ENCODE measurements at regions not wholly inside any gene's neighbourhood (a gene's known extent, or its start where the extent isn't known, plus 50 kb on each side); places are given as distances from the start of the nearest gene placed in this dataset.
"Not testable (repeated sequence)": the region's sequence is repeated elsewhere in the genome, so short reads cannot be mapped to it uniquely, and the experiment has no call there.

- DNase-seq: no peak
These were observed 143.3 kb downstream of the KCNRG start for GRCh38 chr13:50158385-50159165.

DNA sequence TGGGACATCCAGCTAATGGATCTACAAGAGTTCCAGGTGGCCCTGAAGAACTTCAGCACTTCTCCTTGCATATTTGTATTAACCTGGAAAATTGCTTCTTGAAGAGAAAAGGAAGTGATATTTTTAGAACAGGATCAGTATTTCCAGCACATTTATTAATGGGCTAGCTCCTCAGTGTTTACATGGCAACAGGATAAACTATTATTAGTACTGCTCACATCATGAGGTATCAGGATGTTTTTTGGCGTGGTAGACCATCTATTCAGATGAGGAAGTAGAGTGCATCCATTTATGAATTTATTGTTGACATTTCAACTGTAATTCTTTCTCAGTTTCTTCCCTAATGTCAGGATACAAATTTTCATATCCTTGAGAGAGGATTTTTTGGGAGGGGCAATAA lies 144.4 kb downstream of the KCNRG start:
- DNase-seq: no peak

GRCh38 chr13:50161052-50161451 lies 145.8 kb downstream of the KCNRG start:
- no peak for DNase-seq

- no peak for DNase-seq
These were observed 146.8 kb downstream of the KCNRG start for GRCh38 chr13:50162001-50162400.

GRCh38 chr13:50162567-50162966 lies 147.3 kb downstream of the KCNRG start:
- DNase-seq: no peak

DNA sequence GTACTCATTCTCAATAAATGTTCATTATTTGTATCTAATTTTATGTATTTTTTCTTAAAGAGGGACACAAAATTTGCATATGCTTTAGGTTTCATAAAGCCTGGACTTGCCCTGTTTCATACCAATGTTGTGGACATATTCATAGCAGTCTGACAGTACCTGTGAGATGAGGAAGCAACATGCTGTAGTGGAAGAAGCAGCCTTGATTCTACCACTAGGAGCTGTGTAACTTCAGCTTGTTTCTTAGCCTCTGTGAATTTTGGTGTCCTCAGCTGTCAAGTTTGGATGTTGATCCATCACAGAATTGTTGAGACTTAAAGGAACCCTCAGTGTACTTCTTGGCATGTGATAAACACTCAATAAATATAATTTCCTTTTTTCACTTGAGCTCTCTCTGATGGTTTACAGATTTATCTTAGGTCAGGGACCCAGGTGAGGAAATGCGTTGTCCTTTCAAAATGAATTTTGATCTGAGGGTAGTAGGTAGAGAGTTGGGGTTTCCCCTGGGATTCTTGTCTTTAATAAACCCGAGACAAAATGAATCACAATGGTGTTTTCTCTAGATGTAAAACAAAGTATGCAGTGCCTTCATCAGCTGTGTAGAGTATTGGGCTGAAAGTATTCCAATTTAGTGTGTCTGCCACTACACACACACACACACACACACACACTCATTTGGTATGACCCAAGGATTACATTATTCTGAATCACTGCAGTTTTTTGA lies 152.1 kb downstream of the KCNRG start:
- no peak for DNase-seq

GRCh38 chr13:50167967-50168366 lies 152.7 kb downstream of the KCNRG start:
- DNase-seq: no peak

- no peak for DNase-seq
These were observed 153.5 kb downstream of the KCNRG start for GRCh38 chr13:50168786-50169185.

- no peak for DNase-seq
These were observed 155.3 kb downstream of the KCNRG start for GRCh38 chr13:50170447-50171037.

GRCh38 chr13:50171590-50172282 lies 156.5 kb downstream of the KCNRG start:
- no peak for DNase-seq

DNA sequence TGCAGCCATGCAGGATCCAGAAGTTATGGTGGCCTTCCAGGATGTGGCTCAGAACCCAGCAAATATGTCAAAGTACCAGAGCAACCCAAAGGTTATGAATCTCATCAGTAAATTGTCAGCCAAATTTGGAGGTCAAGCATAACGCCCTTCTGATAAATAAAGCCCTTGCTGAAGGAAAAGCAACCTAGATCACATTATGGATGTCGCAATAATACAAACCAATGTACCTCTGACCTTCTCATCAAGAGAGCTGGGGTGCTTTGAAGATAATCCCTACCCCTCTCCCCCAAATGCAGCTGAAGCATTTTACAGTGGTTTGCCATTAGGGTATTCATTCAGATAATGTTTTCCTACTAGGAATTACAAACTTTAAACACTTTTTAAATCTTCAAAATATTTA lies 157.8 kb downstream of the KCNRG start:
- not testable (repeated sequence) for DNase-seq

- DNase-seq: no peak
These were observed 159.4 kb downstream of the KCNRG start for GRCh38 chr13:50174630-50175029.

DNA sequence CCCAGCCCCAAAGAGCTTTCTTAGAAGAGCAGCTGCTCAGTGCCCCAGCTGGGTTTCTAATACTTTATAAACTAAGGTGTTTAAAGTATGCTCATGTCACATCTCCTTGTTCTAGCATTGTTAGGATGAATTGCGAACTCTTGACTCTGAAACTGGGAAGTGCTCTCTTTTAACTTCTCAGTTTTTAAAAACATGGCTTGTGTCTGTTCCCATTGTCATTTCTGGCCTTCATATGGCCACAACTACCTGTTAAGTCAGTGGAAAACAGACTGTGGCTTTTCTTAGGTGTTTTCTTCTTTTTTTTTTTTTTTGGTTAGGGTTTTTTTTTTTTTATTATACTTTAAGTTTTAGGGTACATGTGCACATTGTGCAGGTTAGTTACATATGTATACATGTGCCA lies 164.7 kb downstream of the KCNRG start:
- no peak for DNase-seq

DNA sequence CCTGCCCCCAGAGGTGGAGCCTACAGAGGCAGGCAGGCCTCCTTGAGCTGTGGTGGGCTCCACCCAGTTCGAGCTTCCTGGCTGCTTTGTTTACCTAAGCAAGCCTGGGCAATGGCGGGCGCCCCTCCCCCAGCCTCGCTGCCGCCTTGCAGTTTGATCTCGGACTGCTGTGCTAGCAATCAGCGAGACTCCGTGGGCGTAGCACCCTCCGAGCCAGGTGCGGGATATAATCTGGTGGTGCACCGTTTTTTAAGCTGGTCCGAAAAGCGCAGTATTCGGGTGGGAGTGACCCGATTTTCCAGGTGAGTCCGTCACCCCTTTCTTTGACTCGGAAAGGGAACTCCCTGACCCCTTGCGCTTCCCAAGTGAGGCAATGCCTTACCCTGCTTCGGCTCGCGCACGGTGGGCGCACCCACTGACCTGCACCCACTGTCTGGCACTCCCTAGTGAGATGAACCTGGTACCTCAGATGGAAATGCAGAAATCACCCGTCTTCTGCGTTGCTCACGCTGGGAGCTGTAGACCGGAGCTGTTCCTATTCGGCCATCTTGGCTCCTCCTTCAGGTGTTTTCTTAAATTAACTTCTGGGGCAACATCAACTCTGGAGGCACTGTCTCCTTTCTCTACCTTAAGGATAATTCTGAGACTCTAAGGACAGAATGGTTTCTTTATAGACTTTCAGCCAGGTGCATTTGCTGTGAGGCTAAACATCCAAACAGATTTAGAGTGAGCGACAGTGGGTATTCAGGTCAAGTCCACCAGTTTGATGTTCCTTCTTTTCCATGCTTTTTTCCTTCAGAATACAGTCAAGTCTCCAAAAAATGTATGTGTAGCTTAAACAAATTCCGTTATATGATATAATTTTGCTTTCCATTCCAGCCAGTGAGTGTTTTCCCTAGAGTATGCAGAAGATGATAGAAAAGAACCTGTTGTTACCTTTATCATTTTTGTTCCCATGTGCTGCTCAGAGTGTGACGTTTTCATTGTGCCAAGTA lies 170.8 kb downstream of the KCNRG start:
- not testable (repeated sequence) for DNase-seq

GRCh38 chr13:50187352-50188029 lies 172.2 kb downstream of the KCNRG start:
- no peak for DNase-seq

DNA sequence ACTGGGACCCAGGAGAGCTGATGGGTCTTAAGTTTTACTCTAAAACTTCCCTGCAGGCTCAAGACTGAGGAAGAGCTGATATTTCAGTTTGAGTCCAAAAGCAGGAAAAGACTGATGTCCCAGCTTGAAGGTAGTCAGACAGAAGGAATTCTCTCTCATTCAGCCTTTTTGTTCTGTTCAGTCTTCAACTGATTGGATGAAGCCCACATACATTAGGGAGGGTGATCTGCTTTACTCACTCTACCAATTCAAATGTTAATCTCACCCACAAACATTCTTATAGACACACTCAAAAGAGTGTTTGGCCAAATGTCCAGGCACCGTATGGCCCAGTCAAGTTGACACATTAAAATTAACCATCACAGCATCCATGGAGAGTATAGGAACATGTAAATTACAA lies 173.5 kb downstream of the KCNRG start:
- no peak for DNase-seq

DNA sequence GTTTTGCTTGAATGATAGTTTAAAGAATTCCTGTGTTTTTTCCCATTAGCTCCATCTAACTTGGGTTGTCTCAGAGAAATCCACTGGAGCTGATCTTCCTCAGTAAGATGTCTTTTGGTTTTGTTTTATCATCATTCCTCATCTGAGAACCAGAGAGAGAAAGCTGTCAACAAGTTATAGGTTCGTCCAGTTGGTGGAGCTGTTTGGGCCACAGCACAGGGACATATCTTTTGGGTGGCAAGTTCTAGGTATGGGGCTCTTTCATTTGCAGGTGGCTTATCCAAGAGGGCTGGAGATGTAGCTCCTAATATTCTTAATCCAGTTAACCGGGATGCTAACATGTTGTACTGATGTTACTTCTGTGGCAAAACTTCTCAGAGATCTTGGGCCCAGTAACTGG lies 174.2 kb downstream of the KCNRG start:
- no peak for DNase-seq

GRCh38 chr13:50191004-50191403 lies 175.8 kb downstream of the KCNRG start:
- no peak for DNase-seq

GRCh38 chr13:50192272-50192813 lies 177.1 kb downstream of the KCNRG start:
- DNase-seq: no peak

GRCh38 chr13:50195045-50195444 lies 179.8 kb downstream of the KCNRG start:
- no peak for DNase-seq

DNA sequence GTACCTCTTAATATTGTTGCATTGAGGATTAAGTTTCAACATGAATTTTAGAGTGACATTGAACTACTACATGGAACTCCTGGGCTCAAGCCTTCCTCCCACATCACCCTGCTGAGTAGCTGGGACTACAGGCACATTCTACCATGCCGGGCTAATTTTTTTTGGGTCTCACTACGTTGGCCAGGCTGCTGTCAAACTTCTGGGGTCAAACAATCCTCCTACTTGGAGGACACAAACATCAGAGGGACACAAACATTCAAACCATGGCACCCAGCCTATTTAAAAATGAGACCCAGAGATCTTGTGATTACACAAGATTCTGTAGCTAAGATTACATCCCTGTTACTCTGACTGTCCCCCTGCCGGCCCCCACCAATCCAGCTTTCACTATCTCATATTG lies 180.9 kb downstream of the KCNRG start:
- no peak for DNase-seq
